Nephron progenitor cell (in vitro differentiated cells): ENCODE measurements at regions not wholly inside any gene's neighbourhood (a gene's known extent, or its start where the extent isn't known, plus 50 kb on each side); places are given as distances from the start of the nearest gene placed in this dataset.

ENCODE experiments used
- DNase-seq: peaks from one replicate; pipeline ENCODE4 v3.0.0; 2021
- H3K27ac Mint-ChIP-seq: 2 replicates; pipeline ENCODE4 v1.8.0; 2021; ENCODE audit warnings: mild to moderate bottlenecking, moderate library complexity, mixed read lengths
- H3K27me3 Mint-ChIP-seq: 2 replicates; pipeline ENCODE4 v1.8.0; 2021; ENCODE audit warnings: mild to moderate bottlenecking, low read depth, mixed read lengths; ENCODE audit not compliant: poor library complexity
- H3K36me3 Mint-ChIP-seq: 2 replicates; pipeline ENCODE4 v1.8.0; 2021; ENCODE audit warnings: low read depth, mixed read lengths
- H3K4me1 Mint-ChIP-seq: 2 replicates; pipeline ENCODE4 v1.8.0; 2021; ENCODE audit warnings: mixed read lengths
- H3K4me3 Mint-ChIP-seq: 2 replicates; pipeline ENCODE4 v1.8.0; 2021; ENCODE audit warnings: mild to moderate bottlenecking, moderate library complexity, mixed read lengths
- H3K9me3 Mint-ChIP-seq: 2 replicates; pipeline ENCODE4 v1.8.0; 2021; ENCODE audit warnings: mild to moderate bottlenecking, moderate library complexity, mixed read lengths
- CTCF ChIP-seq: fragments of 200-600 bp; sonication (generic); IDR thresholded peaks from 2 replicates; pipeline ENCODE4 v1.5.0; 2021; ENCODE audit warnings: antibody characterized with exemption

- Mint-ChIP-seq H3K4me3 (no peak overlapping the region), H3K27ac (no peak overlapping the region), H3K27me3 (peaks cover 3% of the 10 kb centered on the region), H3K4me1 (no peaks in the 10 kb centered on the region), H3K36me3 (no peaks in the 10 kb centered on the region), H3K9me3 (no peaks in the 10 kb centered on the region)
- no peak for DNase-seq
- TF ChIP-seq CTCF, result no peak
Observed at GRCh38 chr13:83019986-83020385, 862.3 kb downstream of the SLITRK1 start.

GRCh38 chr13:83009987-83010386, 872.3 kb downstream of the SLITRK1 start:
- Mint-ChIP-seq H3K27me3 (peaks cover 4% of the 10 kb centered on the region), H3K4me1 (no peaks in the 10 kb centered on the region), H3K4me3 (no peak overlapping the region), H3K36me3 (no peaks in the 10 kb centered on the region), H3K9me3 (no peaks in the 10 kb centered on the region), H3K27ac (no peak overlapping the region)
- DNase-seq, result no peak
- TF ChIP-seq CTCF, result no peak

GRCh38 chr13:83008212-83008929, 873.9 kb downstream of the SLITRK1 start:
- Mint-ChIP-seq H3K9me3 (no peaks in the 10 kb centered on the region), H3K27me3 (no peaks in the 10 kb centered on the region), H3K4me3 (no peak overlapping the region), H3K27ac (no peak overlapping the region), H3K4me1 (no peaks in the 10 kb centered on the region), H3K36me3 (no peaks in the 10 kb centered on the region)
- no peak for TF ChIP-seq CTCF
- no peak for DNase-seq

- Mint-ChIP-seq H3K27ac (no peak overlapping the region), H3K4me3 (no peak overlapping the region), H3K9me3 (no peaks in the 10 kb centered on the region), H3K36me3 (no peaks in the 10 kb centered on the region), H3K27me3 (no peaks in the 10 kb centered on the region), H3K4me1 (no peaks in the 10 kb centered on the region)
- TF ChIP-seq CTCF, result no peak
- DNase-seq, result no peak
Observed at GRCh38 chr13:83007226-83007625, 875.0 kb downstream of the SLITRK1 start.

GRCh38 chr13:83003185-83003584, 879.1 kb downstream of the SLITRK1 start:
- no peak for TF ChIP-seq CTCF
- no peak for DNase-seq
- Mint-ChIP-seq H3K27me3 (no peaks in the 10 kb centered on the region), H3K4me3 (no peak overlapping the region), H3K27ac (no peak overlapping the region), H3K9me3 (peaks cover 4% of the 10 kb centered on the region), H3K36me3 (no peaks in the 10 kb centered on the region), H3K4me1 (no peaks in the 10 kb centered on the region)

- H3K36me3 Mint-ChIP-seq, result no peaks in the 10 kb centered on the region
- no peaks in the 10 kb centered on the region for H3K4me1 Mint-ChIP-seq
- no peak overlapping the region for H3K27ac Mint-ChIP-seq
- no peaks in the 10 kb centered on the region for H3K9me3 Mint-ChIP-seq
- no peak overlapping the region for H3K4me3 Mint-ChIP-seq
- TF ChIP-seq CTCF, result no peak
- H3K27me3 Mint-ChIP-seq, result no peaks in the 10 kb centered on the region
- no peak for DNase-seq
Observed at GRCh38 chr13:82993417-82993816, 888.9 kb downstream of the SLITRK1 start.
